GM19025 (cell line): ENCODE measurements at regions not wholly inside any gene's neighbourhood (a gene's known extent, or its start where the extent isn't known, plus 50 kb on each side); places are given as distances from the start of the nearest gene placed in this dataset.

Experiments used
- ATAC-seq: cut with Tn5 transposase; IDR thresholded peaks from one replicate; pipeline ENCODE4 v1.9.1; 2021; ENCODE audit warnings: mild to moderate bottlenecking, low read depth, moderate library complexity; ENCODE audit not compliant: unreplicated experiment

DNA sequence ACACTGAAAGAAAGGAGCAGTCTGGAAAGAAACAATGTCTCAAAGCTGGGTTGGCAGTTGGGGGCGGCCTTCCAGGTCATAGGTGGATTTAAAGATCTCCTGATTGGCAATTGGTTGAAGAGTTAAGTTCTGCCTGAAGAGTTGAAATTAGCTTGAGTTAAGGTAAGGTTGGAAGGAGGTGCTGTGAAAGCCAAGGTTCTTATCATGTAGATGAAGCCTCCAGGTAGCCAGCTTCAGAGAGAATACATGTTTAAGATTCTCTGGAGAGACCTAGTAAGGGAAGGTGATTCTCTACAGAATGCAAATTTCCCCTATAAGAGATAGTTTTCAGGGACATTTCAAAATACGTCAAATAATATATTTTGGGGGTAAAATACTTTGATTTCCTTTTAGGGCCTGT, 387.1 kb downstream of the TMEM232 start:
- no peak for ATAC-seq

DNA sequence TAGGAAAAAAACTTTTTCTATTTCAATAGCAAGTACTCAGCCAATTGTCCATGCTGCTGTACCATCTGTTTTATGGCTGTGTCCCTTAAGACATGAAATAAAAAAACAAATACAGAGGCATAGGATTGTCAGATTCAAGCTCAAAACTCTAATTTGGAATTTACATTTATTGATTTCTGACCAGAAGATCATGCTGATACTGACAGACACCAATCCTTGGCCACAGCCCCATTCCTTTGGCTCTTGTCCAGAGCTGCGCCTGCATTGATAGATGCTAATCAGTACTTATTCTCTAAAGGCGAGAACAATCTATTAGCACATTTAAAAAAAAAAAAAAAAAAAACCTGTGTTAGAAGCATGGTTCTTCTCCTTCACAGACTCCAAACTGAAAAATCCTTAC, 384.6 kb downstream of the TMEM232 start:
- no peak for ATAC-seq

DNA sequence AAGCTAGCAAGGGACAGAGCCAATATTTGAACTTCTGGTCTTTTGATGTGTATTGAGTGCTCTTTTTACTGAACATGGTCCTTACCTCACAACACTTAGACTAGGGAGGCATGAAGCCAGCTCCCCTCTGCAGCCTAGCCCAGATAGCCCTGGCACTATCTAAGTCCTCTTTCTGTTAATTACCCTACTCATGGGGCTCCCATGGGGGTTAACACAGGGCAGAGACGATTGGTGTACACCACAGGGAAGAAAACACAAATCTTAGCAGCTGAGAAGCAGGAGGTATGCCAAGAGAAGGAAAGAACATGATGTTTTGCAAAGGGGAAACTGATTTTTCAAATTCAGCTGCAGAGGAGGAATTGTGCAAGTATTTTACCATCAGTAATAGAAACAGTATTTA, 383.8 kb downstream of the TMEM232 start:
- no peak for ATAC-seq

DNA sequence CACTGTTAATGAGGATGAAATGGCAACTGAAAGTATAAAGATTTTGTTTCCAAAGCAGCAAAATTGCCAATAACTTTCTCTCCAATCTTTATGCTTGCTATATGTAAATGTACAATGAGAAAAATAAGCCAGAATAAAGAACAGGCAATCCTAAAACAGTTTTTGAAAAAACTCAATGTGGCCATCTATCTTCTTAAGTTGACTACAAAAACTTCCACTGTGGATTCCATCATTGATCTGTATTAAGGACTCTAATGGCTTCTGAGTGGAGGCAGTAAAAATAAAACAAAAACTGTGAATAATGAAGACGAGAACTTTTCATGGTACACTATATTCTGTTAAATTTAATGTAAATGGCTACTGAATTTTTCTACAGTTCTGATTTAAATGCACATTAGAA, 382.9 kb downstream of the TMEM232 start:
- no peak for ATAC-seq

DNA sequence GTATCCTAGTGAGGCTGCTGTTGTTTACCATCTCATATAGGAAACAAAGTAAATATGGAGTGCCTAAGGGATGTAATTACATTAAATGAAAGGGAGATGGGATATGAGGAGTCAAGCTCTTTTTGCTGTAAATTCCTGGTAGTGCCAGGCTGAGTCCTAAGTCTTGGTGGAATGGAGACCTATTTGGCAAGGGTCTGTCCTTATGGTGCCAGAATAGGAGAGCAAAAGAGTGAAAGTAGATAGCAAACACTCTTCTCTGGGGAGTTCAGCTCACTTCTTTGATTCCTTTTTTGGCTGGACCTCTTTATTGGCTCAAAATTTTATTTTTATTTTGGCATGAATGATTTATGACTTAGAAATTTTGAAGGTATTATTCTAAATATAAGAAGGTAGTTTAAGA, 380.8 kb downstream of the TMEM232 start:
- no peak for ATAC-seq

DNA sequence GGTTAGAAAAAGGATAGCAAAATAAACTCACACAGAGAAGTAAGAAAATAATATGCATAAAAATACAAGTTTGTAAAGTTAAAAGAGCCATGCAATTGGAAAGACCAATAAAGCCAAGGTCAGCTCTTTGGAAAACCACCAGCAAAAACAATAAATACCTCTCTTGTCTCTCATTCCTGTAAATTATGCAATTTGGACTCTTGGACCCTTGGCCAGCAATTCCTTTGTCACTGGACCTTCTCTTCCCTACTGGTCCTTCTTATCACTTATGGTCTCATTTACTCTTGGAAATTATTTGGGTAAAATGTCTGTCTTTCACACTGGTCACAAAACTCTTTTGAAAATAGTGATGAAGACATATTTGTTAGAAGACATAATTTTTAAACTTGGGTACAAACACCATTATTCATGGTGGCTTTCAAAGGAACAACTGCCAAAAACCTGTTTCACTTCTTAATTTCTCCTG, 379.5 kb downstream of the TMEM232 start:
- no peak for ATAC-seq

DNA sequence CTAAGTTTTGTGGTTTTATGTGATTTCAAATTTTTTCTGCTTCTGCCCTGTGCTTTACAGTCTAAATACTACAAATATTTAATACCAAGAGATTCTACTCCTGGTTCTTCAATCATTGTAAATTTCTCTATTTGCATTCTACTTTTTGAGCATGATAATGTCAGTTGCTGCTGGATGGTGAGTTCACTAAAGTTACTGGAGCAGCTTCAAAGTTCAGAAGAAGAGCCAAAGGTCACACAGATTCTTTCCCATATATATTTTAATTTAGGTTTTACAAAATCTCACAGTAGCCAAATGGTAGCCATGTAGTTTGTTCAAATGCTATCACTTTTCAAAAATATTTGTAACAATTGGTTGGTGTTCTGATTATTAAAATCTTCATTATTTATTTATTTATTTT, 378.7 kb downstream of the TMEM232 start:
- no peak for ATAC-seq

DNA sequence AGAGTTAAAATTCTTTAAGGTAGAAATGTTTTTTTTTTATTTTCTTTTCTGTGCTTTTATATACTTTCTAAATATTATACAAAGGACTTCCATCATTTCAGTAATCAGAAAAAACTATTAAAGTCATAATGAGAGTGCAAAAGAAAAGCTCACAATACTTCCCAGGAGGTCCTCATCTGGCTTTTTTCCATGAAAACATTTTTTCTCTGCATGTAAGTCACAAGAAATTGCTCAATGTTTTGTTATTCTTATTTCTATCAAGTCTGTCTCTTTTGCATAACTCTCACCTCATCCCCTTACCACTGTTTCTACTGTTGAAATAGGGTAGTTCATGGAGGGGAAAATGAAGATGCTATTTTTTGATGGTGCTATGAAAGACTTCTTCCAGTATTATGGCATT, 375.0 kb downstream of the TMEM232 start:
- ATAC-seq, result no peak

DNA sequence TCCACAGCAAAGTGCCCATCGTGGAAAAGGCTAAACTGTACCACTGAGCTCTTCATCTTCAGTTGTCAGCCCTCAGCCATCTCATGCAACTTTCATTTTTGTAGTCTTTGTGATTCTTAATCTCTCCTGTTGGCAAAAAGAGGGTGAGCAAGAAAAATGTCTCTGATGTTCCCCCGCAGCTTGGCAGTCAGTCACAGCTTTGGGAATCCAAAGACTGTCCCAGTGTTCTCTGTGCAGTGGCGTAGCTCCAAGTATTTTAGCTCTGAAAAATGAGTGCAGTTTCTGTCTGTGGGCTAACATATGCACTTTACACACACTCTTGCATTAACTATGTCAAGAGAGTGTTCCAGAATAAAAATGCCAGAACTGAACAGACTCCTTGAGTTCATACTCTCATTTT, 372.2 kb downstream of the TMEM232 start:
- ATAC-seq, result no peak

DNA sequence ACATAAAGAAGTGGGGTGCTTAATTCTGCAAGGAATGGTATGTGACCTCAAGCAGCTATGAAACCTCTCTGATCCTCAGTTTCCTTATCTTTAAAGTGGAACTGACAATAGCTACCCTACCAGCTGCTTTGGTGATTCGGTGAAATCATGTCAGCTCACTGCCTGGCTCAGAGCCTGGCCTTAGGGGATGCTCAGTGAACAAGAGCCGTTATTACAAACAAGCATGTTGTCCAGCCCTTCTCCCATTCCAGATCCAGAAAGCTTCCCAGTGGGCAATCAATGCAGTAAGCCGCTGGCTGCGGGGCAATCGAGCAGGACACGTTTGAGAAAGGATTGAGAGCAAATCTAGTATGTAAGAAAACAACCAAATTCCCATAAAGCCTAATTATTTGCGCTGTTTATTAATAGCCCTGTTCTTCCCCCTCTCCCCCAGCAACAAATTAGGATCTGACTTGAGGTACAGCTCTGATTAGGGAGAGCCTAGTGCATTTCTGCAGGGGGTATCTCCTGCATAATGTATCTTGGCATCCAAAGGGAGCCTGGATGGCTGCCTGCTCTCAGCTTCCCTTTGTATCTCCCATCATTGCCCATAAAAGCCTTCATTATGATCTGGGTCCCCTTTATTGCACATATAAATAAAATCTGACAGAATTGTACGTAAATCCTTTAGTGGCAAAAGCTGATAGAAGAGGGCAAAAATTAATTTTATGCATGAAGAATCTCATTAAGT, 371.4 kb downstream of the TMEM232 start:
- no peak for ATAC-seq

DNA sequence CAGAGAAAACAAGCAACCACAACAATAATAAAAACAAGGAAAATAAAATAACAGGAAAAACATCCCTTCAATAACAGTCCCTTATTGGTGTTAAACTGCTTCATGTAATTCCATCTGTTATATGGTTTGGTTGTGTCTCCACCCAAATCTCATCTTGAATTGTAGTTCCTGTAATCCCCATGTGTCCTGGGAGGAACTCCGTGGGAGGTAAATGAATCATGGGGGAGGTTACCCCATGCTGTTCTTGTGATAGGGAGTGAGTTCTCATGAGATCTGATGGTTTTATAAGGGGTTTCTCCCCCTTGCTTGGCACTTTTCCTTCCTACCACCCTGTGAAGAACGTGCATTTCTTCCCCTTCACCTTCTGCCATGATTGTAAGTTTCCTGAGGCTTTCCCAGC, 369.8 kb downstream of the TMEM232 start:
- ATAC-seq, result no peak

DNA sequence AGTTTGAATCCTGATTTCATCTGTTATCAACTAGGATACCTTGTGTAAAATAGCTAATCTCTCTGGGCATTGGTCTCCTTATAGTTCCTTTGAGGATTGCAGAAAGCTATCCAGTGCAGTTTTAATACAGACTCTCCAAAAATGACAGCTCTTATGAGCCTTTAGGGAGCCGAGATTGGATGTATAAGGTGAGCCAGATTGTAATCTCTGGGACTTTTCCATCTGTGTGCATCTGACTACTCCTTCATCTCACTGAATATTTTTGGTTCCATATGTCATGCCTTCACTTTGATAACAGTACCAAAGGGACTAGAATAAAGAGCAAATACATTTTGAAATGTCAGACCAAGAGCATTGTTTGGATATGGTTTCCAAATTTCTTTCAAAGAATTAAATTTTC, 367.2 kb downstream of the TMEM232 start:
- ATAC-seq, result no peak

DNA sequence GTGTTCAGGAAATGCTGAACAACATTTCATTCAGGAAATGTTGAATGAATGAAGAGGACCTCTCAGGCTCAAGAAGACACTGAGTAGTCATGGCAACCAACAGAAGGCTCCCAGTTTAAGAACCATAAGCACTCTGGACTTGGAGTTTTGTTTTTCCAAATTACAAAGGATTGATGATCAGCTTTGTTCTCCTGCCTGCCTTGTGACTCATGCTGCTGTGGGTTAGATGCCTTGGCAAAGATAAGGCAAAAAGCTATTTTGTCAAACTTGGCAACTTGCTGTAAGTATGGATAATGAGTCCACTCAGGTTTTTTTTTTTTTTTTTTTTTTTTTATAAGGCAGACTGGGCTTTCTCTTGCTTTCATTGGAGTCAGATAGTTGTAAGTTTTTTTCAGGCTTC, 365.0 kb downstream of the TMEM232 start:
- no peak for ATAC-seq

DNA sequence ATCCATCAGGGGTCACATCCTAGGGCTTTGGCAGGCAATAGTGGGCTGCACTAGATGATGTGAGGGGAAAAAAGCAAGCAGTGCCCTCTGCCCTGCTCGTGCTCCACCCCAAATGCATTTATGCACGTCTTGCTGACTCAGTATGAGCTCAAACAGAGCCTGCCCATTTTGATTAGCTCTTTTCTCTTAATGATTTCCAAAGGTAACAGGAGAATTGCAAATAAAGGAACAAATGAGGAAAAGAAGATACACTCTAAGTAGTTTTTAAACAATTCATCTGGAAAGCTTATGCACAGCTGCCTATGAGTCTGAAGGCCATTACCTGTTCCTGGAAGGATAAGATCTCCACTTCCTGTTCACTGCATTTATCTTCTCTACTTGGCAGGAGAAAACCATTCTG, 364.2 kb downstream of the TMEM232 start:
- no peak for ATAC-seq

DNA sequence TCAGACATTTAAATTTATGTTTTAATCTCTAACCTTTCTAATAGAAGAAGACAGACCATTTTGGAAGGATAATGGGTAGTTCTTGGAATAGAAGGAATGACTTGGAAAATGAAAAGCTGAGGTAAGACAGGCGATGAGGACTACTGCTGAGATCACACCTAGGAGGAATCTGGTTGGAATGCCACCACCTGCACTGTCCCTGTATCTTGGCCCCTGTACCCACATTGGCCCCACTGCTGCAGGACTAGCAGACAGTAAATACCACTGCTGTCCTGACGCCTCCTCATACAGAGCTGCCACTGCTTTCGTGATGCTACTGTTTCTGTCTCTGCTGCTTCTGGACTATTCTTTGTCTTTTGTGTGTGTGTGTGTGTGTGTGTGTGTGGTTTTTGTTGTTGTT, 359.8 kb downstream of the TMEM232 start:
- ATAC-seq, result no peak
